Spinal cord (tissue), 9 donors: ENCODE measurements at regions not wholly inside any gene's neighbourhood (a gene's known extent, or its start where the extent isn't known, plus 50 kb on each side); places are given as distances from the start of the nearest gene placed in this dataset.
"Not testable (repeated sequence)": the region's sequence is repeated elsewhere in the genome, so short reads cannot be mapped to it uniquely, and the experiment has no call there.

Source experiments
- DNase-seq, 6 donors: peaks; one replicate each; pipeline versions ENCODE4 v3.0.0 to v3.0.0-alpha.2; 2013 to 2015; ENCODE audit warnings: low spot score in 6 of 6, low read depth in 4 of 6
- H3K27ac ChIP-seq: one replicate; pipeline ENCODE4 v1.5.1; 2013; ENCODE audit warnings: low read depth, low read length, control low read depth
- H3K27me3 ChIP-seq: one replicate; pipeline ENCODE4 v1.6.1; 2013; ENCODE audit warnings: low read length; ENCODE audit not compliant: control insufficient read depth, insufficient read depth
- H3K36me3 ChIP-seq: one replicate; pipeline ENCODE4 v1.6.1; 2013; ENCODE audit warnings: low read length; ENCODE audit not compliant: control insufficient read depth, insufficient read depth
- H3K4me1 ChIP-seq: one replicate; pipeline ENCODE4 v1.6.1; 2013; ENCODE audit warnings: low read length; ENCODE audit not compliant: control insufficient read depth, insufficient read depth
- H3K4me3 ChIP-seq: one replicate; pipeline ENCODE4 v1.5.1; 2013; ENCODE audit warnings: low read depth, low read length, control low read depth
- H3K9me3 ChIP-seq: one replicate; pipeline ENCODE4 v1.6.1; 2013; ENCODE audit warnings: low read length; ENCODE audit not compliant: control insufficient read depth, insufficient read depth
- WGBS: methylation state at CpG from one replicate; pipeline ENCODE4 v1.1.5; 2013; ENCODE audit warnings: missing lambda C conversion rate; ENCODE audit not compliant: insufficient coverage; 5-methylcytosine and 5-hydroxymethylcytosine counted together
- donor health status: healthy.

DNA sequence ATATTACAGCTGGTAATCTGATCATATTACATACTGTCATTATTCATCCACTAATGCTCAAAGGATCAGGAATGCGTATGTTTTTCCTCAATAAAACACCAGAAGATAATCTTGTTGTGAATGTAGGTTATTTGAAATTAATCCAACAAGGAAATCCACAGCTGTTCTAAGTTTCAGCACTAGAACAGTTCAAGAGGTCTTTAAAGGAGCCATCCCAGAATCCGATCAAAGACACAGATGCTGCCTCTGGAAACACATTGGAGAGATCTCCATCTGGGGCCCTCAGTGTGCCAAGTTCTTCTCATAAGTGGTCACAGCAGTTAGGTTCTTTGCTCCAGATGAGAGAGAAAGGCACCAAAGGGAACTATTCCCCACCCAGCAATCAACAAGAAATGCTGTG, 1955.1 kb upstream of the RAG2 start:
- peak in 4 of 6 donors; percentile 1 to 66 (median 32) for DNase-seq
- Histone ChIP-seq H3K4me3 (no peak overlapping the region), H3K9me3 (no peaks in the 10 kb centered on the region), H3K4me1 (no peaks in the 10 kb centered on the region), H3K27ac (no peak overlapping the region), H3K36me3 (no peaks in the 10 kb centered on the region), H3K27me3 (no peaks in the 10 kb centered on the region)
- WGBS = 75% methylated on average over 1 of the region's 2 CpGs

DNA sequence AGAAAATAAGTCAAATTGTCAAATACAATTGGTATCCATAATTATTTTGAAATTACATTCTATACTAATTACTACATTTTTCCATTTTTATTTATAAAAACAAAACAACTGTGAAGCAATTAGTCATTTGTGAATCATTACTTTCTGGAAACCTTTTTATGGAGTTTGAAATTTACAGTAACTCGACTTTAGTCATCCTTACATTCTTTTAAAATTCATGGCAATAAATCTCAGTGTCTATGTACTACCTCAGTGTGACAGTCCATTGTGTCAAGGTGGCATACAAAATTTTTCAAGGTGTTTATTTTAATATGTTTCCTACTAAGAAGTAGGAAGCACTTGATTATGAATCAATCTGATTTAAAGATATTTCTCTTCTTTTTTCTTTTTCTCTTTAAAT, 1949.4 kb upstream of the RAG2 start:
- Histone ChIP-seq H3K36me3 (no peaks in the 10 kb centered on the region), H3K27me3 (no peaks in the 10 kb centered on the region), H3K9me3 (no peaks in the 10 kb centered on the region), H3K4me1 (no peaks in the 10 kb centered on the region), H3K4me3 (no peak overlapping the region), H3K27ac (no peak overlapping the region)
- WGBS = no CpG with 5 or more reads among the region's 1 CpG
- DNase-seq = no peak

DNA sequence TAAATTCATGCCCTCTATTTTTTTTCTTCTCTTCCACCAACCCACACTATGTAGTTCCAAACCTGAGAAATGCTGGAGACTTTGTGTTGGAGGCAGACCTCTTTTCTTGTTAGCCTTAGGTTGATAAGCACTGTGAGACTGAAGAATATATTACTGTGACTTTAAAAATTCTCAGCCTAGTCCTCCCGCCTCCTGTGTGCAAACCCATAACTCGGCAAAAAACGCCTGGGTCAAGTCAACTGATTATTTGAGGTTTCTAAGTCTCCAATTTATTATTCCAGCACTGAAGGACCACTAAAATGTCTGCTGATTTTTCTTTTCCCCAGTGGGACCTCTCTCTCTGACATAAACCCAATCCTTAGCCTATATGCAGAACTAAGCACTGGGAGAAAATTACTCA, 1946.0 kb upstream of the RAG2 start:
- no peaks in the 10 kb centered on the region for H3K4me1 ChIP-seq
- H3K36me3 ChIP-seq = no peaks in the 10 kb centered on the region
- no peak overlapping the region for H3K27ac ChIP-seq
- H3K9me3 ChIP-seq = no peaks in the 10 kb centered on the region
- H3K4me3 ChIP-seq = no peak overlapping the region
- 20% methylated on average over 2 of the region's 3 CpGs for WGBS
- H3K27me3 ChIP-seq = no peaks in the 10 kb centered on the region
- DNase-seq = no peak

DNA sequence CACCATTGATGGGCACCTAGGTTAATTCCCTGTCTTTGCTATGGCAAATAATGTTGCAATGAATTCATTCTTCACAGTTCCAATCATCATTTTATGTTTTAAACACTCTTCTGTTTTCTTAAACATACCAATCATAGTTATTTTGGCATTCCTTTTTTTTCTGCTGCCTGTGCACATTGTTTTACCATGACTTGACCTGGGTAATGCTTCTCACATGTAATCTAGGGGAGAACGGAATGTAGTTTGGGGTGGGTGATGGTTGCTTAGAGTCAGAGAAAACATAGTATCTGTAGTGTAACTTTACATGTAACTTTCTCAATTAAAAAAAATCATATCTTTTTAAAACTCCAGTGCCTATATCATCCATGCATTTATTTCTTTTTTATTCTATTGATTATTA, 1945.3 kb upstream of the RAG2 start:
- H3K4me3 ChIP-seq = no peak overlapping the region
- no CpG with 5 or more reads among the region's 1 CpG for WGBS
- DNase-seq = no peak
- no peak overlapping the region for H3K27ac ChIP-seq
- H3K4me1 ChIP-seq = no peaks in the 10 kb centered on the region
- H3K27me3 ChIP-seq = no peaks in the 10 kb centered on the region
- H3K9me3 ChIP-seq = no peaks in the 10 kb centered on the region
- H3K36me3 ChIP-seq = no peaks in the 10 kb centered on the region

DNA sequence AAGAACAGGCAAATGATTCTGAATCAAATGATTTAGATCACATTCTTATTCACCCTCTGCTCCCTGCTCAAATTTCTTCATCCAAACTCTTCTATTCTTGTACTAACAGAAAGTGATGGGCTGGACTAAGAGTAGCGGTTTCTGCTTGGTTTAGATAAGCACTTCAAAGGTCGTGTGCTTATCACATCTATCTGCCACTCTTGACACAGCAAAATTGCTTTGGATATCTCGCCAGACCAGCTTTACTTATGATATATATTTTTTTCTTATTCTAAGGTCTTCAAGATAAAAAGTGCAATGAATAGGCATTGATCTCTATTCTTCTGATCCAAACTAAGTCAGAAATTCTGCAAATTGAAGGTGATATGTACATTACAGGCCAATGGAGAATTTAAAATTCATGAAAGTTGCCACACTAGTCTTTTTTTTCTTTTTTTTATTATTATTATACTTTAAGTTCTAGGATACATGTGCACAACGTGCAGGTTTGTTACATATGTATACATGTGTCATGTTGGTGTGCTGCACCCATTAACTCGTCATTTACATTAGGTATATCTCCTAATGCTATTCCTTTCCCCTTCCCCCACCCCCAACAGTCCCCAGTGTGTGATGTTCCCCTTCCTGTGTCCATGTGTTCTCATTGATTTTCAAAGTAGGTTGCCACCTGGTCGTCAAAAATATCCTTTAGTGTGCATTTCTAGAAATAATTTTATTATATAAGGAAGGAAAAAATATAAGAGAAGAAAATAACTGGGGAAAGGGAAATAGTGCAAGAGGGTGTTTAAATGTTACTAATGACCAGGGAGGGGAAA, 1941.0 kb upstream of the RAG2 start:
- no peaks in the 10 kb centered on the region for H3K4me1 ChIP-seq

DNA sequence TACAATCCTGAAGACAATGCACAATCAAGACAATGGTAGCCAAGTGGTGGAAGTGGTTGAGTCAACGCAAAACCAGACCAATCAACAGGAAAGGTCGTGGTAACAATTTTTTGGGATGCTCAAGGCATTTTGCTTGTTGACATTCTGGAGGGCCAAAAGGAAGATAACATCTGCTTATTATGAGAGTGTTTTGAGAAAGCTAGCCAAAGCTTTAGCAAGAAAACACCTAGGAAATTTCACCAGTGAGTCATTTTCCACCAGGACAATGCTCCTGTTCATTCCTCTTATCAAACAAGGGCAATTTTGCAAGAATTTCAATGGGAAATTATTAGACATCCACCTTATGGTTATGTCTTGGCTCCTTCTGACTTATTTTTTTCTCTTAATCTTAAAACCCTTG, 1932.2 kb upstream of the RAG2 start:
- Histone ChIP-seq H3K27ac (no peak overlapping the region), H3K4me1 (no peaks in the 10 kb centered on the region), H3K27me3 (no peaks in the 10 kb centered on the region), H3K4me3 (no peak overlapping the region), H3K36me3 (no peaks in the 10 kb centered on the region), H3K9me3 (no peaks in the 10 kb centered on the region)
- WGBS = no CpG with 5 or more reads among the region's 2 CpGs
- DNase-seq = no peak

More for the DNA sequence above, 1941.0 kb upstream of the RAG2 start:
- DNase-seq = no peak
- Histone ChIP-seq H3K9me3 (no peaks in the 10 kb centered on the region), H3K4me3 (no peak overlapping the region), H3K27ac (no peak overlapping the region), H3K27me3 (no peaks in the 10 kb centered on the region), H3K36me3 (no peaks in the 10 kb centered on the region)
- no CpG with 5 or more reads among the region's 6 CpGs for WGBS

DNA sequence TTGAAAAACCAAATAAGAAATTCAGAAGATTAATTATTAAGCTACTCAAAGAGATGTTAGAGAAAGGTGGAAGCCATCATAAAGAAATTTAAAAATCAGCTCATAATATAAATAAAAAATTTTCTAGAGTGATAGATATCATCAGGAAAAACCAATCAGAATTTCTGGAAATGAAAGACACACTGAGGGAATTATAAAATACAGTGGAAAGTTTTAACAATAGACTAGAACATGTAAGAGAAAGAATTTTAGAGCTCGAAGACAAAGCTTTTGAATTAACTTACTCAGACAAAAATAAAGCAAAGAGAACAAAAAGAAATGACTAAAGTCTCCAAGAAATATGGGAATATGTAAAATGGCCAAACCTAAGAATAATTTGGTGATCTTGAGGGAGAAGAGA, 1926.9 kb upstream of the RAG2 start:
- Histone ChIP-seq H3K27me3 (no peaks in the 10 kb centered on the region), H3K4me1 (no peaks in the 10 kb centered on the region), H3K27ac (no peak overlapping the region), H3K36me3 (no peaks in the 10 kb centered on the region), H3K9me3 (no peaks in the 10 kb centered on the region), H3K4me3 (no peak overlapping the region)
- no peak for DNase-seq
- WGBS = no CpG with 5 or more reads among the region's 1 CpG

DNA sequence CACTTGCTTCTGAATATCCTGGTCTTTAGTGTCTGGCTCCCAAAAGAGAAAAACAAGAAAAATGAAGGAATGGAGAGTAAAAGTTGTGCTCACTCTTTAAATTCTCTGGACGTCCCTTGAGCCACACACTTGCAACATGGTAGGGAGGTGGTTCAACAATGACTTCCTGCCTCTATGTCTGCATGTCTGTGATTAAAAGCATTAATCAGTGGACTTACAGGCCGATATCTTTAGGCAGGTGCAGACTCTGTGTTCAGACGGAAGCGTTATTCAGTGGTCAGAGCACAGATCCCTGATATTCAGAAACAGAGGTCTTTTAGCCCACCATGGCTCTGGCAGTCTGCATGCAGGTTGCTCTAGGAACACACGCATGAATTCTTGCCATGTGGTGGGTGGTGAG, 1920.0 kb upstream of the RAG2 start:
- H3K4me1 ChIP-seq = no peaks in the 10 kb centered on the region
- 86% methylated on average over 5 of the region's 5 CpGs for WGBS
- H3K9me3 ChIP-seq = no peaks in the 10 kb centered on the region
- H3K4me3 ChIP-seq = no peak overlapping the region
- H3K27ac ChIP-seq = no peak overlapping the region
- H3K36me3 ChIP-seq = no peaks in the 10 kb centered on the region
- DNase-seq = no peak
- no peaks in the 10 kb centered on the region for H3K27me3 ChIP-seq

DNA sequence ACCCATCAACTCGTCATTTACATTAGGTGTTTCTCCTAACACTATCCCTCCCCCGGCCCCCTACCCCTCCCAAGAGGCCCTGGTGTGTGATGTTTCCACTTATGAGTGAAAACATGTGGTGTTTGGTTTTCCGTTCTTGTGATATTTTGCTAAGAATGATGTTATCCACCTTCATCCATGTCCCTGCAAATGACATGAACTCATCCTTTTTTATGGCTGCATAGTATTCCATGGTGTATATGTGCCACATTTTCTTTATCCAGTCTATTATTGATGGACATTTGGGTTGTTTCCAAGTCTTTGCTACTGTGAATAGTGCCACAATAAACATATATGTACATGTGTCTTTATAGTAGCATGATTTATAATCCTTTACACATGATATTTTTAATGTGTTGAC, 1914.8 kb upstream of the RAG2 start:
- not testable (repeated sequence) for H3K4me1 ChIP-seq, H3K9me3 ChIP-seq, H3K27me3 ChIP-seq, H3K27ac ChIP-seq, H3K4me3 ChIP-seq, DNase-seq, H3K36me3 ChIP-seq
- no CpG with 5 or more reads among the region's 3 CpGs for WGBS

DNA sequence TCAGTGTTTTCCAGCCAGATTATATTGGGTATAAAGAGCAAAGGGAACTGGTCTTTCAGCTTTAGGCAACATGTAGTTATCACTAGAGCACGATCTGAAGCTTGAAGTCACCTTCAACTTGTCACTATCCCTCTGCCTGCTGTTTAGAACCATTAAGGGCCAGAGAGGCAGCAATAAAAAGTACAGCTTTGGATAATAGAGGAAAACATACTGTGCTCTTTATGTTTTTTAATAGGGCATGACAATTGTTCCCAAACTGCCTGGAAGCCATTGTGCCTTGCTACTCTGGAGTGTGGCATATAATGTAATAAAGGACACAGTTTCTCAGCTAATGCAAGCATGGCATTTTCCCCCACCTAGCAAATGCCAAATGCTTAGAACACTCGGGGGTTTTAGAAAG, 1912.0 kb upstream of the RAG2 start:
- Histone ChIP-seq H3K36me3 (no peaks in the 10 kb centered on the region), H3K9me3 (no peaks in the 10 kb centered on the region), H3K27me3 (no peaks in the 10 kb centered on the region), H3K4me1 (no peaks in the 10 kb centered on the region), H3K27ac (no peak overlapping the region), H3K4me3 (no peak overlapping the region)
- DNase-seq = peak in 1 of 6 donors; percentile 80
- whole genome bisulfite sequencing = no CpG with 5 or more reads among the region's 2 CpGs
